DOHH2 (cell line): ENCODE measurements at regions not wholly inside any gene's neighbourhood (a gene's known extent, or its start where the extent isn't known, plus 50 kb on each side); places are given as distances from the start of the nearest gene placed in this dataset.

Experiments used
- H3F3A ChIP-seq: fragments of 200-600 bp; sonication (generic), shearing (Covaris generic); 2 replicates; pipeline ENCODE4 v1.6.0; 2016; ENCODE audit warnings: antibody characterized with exemption, mild to moderate bottlenecking; ENCODE audit not compliant: control insufficient read depth, insufficient read depth
- H3K27ac ChIP-seq: fragments of 200-600 bp; sonication (generic); 2 replicates; pipeline ENCODE4 v1.5.1; 2014; ENCODE audit warnings: low read depth, mild to moderate bottlenecking, low read length, moderate library complexity
- H3K27me3 ChIP-seq: fragments of 200-600 bp; sonication (generic); 2 replicates; pipeline ENCODE4 v1.6.1; 2014; ENCODE audit warnings: mild to moderate bottlenecking, low read length, mixed read lengths; ENCODE audit not compliant: control insufficient read depth
- H3K36me3 ChIP-seq: fragments of 200-600 bp; sonication (generic); 2 replicates; pipeline ENCODE4 v1.6.1; 2014; ENCODE audit warnings: mild to moderate bottlenecking, low read length, moderate library complexity, mixed read lengths; ENCODE audit not compliant: control insufficient read depth
- H3K4me1 ChIP-seq: fragments of 200-600 bp; sonication (generic); 2 replicates; pipeline ENCODE4 v1.6.1; 2014; ENCODE audit warnings: mild to moderate bottlenecking, low read length, mixed read lengths; ENCODE audit not compliant: control insufficient read depth
- H3K4me2 ChIP-seq: fragments of 200-600 bp; sonication (generic); 2 replicates; pipeline ENCODE4 v1.6.0; 2014; ENCODE audit warnings: mild to moderate bottlenecking, low read length, moderate library complexity
- H3K4me3 ChIP-seq: fragments of 200-600 bp; sonication (generic); 2 replicates; pipeline ENCODE4 v1.5.1; 2014; ENCODE audit warnings: mild to moderate bottlenecking, low read length, mixed read lengths
- H3K79me2 ChIP-seq: fragments of 200-600 bp; sonication (generic); 2 replicates; pipeline ENCODE4 v1.6.1; 2014; ENCODE audit warnings: mild to moderate bottlenecking, low read length, mixed read lengths; ENCODE audit not compliant: control insufficient read depth
- H3K9me2 ChIP-seq: fragments of 200-600 bp; sonication (generic); replicated peaks from 2 replicates; pipeline ENCODE4 v1.6.1; 2014; ENCODE audit warnings: mild to moderate bottlenecking, low read length, mixed read lengths; ENCODE audit not compliant: control insufficient read depth
- H3K9me3 ChIP-seq: fragments of 200-600 bp; sonication (generic); 2 replicates; pipeline ENCODE4 v1.6.1; 2014; ENCODE audit warnings: antibody characterized with exemption, low read length, mixed read lengths; ENCODE audit not compliant: control insufficient read depth, insufficient read depth
- H4K20me1 ChIP-seq: fragments of 200-600 bp; sonication (generic); 2 replicates; pipeline ENCODE4 v1.6.0; 2014; ENCODE audit warnings: low read depth, mild to moderate bottlenecking, antibody characterized with exemption, low read length, moderate library complexity; ENCODE audit not compliant: control insufficient read depth, insufficient read depth
- CTCF ChIP-seq: fragments of 200-600 bp; sonication (generic); IDR thresholded peaks from one replicate; pipeline ENCODE4 v1.5.1; 2014; ENCODE audit warnings: antibody characterized with exemption, mild to moderate bottlenecking, low read depth, low read length; ENCODE audit not compliant: poor library complexity, severe bottlenecking
- EZH2phosphoT487 ChIP-seq: fragments of 200-600 bp; sonication (generic); IDR thresholded peaks from 2 replicates; pipeline ENCODE4 v1.6.1; 2017; ENCODE audit warnings: borderline replicate concordance, mild to moderate bottlenecking, antibody characterized with exemption, low read length, moderate library complexity, mixed read lengths

- no peak overlapping the region for H3K4me3 ChIP-seq
- H3F3A ChIP-seq: no peaks in the 10 kb centered on the region
- H3K27me3 ChIP-seq: no peaks in the 10 kb centered on the region
- no peaks in the 10 kb centered on the region for H3K36me3 ChIP-seq
- no peaks in the 10 kb centered on the region for H4K20me1 ChIP-seq
- H3K9me2 ChIP-seq: no peaks in the 10 kb centered on the region
- no peak overlapping the region for H3K27ac ChIP-seq
- H3K79me2 ChIP-seq: no peaks in the 10 kb centered on the region
- H3K4me2 ChIP-seq: no peak overlapping the region
- H3K9me3 ChIP-seq: no peaks in the 10 kb centered on the region; the same call in 1 of the 2 replicates
- TF ChIP-seq CTCF (no peak), EZH2phosphoT487 (no peak)
- H3K4me1 ChIP-seq: no peaks in the 10 kb centered on the region
Measured at GRCh38 chr10:121422096-121422495, 176.1 kb downstream of the FGFR2 start.

- Histone ChIP-seq H4K20me1 (no peaks in the 10 kb centered on the region), H3K79me2 (no peaks in the 10 kb centered on the region), H3K4me3 (no peak overlapping the region), H3K9me2 (no peaks in the 10 kb centered on the region), H3K4me1 (no peaks in the 10 kb centered on the region), H3K27me3 (no peaks in the 10 kb centered on the region), H3K27ac (no peak overlapping the region), H3F3A (no peaks in the 10 kb centered on the region), H3K36me3 (no peaks in the 10 kb centered on the region), H3K9me3 (no peaks in the 10 kb centered on the region; the same call in 1 of the 2 replicates), H3K4me2 (no peak overlapping the region)
- no peak for TF ChIP-seq EZH2phosphoT487
- no peak for TF ChIP-seq CTCF
Measured at GRCh38 chr10:121425623-121426022, 172.6 kb downstream of the FGFR2 start.

GRCh38 chr10:121426307-121426706 lies 171.9 kb downstream of the FGFR2 start:
- no peak for TF ChIP-seq CTCF
- TF ChIP-seq EZH2phosphoT487: no peak
- no peaks in the 10 kb centered on the region for H3K79me2 ChIP-seq
- H3K36me3 ChIP-seq: no peaks in the 10 kb centered on the region
- H3K4me3 ChIP-seq: no peak overlapping the region
- no peaks in the 10 kb centered on the region; the same call in 1 of the 2 replicates for H3K9me3 ChIP-seq
- no peaks in the 10 kb centered on the region for H3K27me3 ChIP-seq
- H3K4me1 ChIP-seq: no peaks in the 10 kb centered on the region
- no peak overlapping the region for H3K4me2 ChIP-seq
- H3K27ac ChIP-seq: no peak overlapping the region
- no peaks in the 10 kb centered on the region for H4K20me1 ChIP-seq
- no peaks in the 10 kb centered on the region for H3K9me2 ChIP-seq
- H3F3A ChIP-seq: no peaks in the 10 kb centered on the region
